ENCODE measurements at regions not wholly inside any gene's neighbourhood (a gene's known extent, or its start where the extent isn't known, plus 50 kb on each side); places are given as distances from the start of the nearest gene placed in this dataset.
"Not testable (repeated sequence)": the region's sequence is repeated elsewhere in the genome, so short reads cannot be mapped to it uniquely, and the experiment has no call there.

DNA sequence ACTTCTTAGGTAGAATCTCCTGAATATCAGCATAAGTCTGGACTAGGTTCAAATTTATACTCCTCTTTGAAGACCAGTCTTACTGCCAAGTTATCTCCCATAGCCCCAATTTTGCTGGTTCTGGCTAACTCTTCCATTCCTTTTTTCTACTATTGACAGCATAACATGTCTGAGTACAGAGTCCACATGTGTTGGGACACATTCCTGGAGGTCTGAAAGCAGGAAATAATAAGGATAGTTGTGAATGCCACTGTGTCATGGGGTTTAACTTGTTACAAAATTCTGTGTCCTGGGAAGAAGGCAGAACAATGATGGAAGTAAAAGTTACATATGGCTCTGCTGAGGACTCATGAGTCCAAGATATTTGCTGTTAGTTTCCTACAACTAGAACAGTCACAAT is 57.4 kb upstream of the ZBTB20 start:
- DNase-seq (ENCODE audit: low read depth in 4 of 4, low spot score in 3 of 4) = no peak

GRCh38 chr3:115208066-115208750 is 61.1 kb upstream of the ZBTB20 start:
- DNase-seq (ENCODE audit: low read depth in 4 of 4, low spot score in 3 of 4) = no peak

DNA sequence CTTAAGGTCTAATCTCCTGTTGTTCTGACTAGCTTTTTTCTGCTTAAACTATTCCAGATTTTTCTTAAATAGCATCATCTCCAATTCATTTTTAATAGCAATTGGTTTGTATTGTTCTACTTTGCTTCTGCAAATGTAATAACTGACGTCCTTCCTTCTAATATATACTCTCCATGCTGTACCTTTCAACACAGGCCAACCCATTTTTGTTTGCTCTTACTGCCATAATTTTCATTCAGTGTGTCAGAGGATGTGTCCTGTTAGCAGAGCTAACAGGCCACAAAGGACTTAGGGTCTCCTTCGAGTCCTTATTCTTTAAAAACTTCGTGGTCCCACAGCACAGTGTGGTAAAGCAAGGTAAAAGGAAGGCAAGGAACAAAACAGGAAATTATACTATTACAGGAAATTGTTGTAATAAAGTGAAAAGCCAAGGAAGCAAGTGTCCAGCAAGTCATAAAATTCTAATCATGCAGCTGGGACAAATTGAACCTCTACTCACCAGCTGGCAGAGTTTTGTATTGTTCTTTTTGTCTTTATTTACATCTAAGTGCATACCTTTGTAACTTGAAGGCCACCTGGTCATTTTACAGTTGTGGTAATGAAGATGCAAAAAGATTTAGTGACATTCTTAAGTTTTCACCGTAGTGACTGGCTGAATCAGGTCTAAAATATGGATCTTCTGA is 64.9 kb upstream of the ZBTB20 start:
- DNase-seq (ENCODE audit: low read depth in 4 of 4, low spot score in 3 of 4) = no peak

DNA sequence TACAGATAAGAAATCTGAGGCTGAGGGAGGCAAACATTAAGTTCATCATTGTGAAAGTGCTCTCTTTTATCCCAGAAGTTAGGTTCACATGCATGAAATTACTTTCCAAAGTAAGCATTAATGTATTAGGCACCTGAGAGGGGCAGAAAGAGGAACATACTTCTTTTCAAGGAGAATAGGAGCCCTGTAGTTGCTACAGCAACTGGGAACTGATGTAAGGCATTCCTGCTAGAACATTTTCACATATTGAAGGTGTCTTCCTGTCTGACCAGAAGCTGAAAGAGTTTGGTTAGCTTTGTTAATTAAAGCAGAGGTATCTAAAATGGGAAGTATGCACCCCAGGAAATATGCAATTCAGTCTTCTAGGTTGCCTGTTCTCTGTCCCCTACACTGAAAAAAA is 65.5 kb upstream of the ZBTB20 start:
- DNase-seq (ENCODE audit: low read depth in 4 of 4, low spot score in 3 of 4) = no peak

- DNase-seq (ENCODE audit: low read depth in 4 of 4, low spot score in 3 of 4) = not testable (repeated sequence)
These were observed 66.0 kb upstream of the ZBTB20 start for GRCh38 chr3:115213052-115213451.

- DNase-seq (ENCODE audit: low read depth in 4 of 4, low spot score in 3 of 4) = no peak
These were observed 70.2 kb upstream of the ZBTB20 start for GRCh38 chr3:115217292-115217677.

- DNase-seq (ENCODE audit: low read depth in 4 of 4, low spot score in 3 of 4) = peak; percentile 20 to 39 (median 24)
These were observed 70.8 kb upstream of the ZBTB20 start for GRCh38 chr3:115217678-115218451.

GRCh38 chr3:115218859-115219258 is 71.8 kb upstream of the ZBTB20 start:
- DNase-seq (ENCODE audit: low read depth in 4 of 4, low spot score in 3 of 4) = no peak

- no peak for DNase-seq (ENCODE audit: low read depth in 4 of 4, low spot score in 3 of 4)
These were observed 77.6 kb upstream of the ZBTB20 start for GRCh38 chr3:115224687-115225086.

DNA sequence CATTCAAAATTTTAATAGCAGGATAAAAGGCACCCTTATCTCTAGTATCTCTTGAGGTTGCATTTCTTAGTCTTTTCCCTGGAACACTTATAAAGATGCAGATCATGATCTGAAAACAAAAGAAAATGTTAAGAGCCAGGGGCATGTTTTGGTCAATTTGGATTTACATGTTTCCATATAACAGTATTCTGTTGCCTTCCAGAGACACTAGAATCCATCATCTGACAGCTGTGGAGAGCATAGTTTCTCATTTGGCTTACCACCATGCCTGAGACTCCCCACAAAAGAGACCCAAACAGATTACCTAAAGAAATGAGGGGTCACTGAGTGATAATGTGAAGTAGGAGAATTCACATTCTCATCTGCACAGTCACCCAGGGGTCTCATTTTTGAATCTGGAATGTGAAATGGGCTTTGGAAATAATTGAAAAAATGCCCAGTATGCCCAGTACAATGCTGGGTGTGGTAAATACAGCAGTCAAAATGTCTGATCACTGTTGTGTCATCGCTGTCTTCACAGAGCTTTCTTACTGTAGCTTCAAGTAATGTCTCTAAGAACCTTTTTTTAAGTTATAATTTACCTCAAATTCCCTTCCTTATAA is 79.9 kb upstream of the ZBTB20 start:
- no peak for DNase-seq (ENCODE audit: low read depth in 4 of 4, low spot score in 3 of 4)

- DNase-seq (ENCODE audit: low read depth in 4 of 4, low spot score in 3 of 4) = no peak
These were observed 80.4 kb upstream of the ZBTB20 start for GRCh38 chr3:115227461-115227860.

DNA sequence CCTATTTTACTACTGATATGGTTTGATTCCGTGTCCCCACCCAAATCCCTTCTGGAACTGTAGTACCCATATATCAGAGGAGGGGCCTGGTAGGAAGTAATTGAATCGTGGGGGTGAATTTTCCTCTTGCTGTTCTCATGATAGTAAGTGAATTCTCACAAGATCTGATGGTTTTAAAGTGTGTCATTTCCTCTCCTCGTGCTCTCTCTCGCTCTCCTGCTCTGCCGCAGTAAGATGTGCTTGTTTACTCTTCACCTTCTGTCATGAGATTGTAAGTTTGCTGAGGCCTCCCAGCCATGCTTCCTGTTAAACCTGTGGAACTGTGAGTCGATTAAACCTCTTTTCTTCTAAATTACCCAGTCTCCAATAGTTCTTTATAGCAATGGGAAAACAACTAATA is 81.2 kb upstream of the ZBTB20 start:
- no peak for DNase-seq (ENCODE audit: low read depth in 4 of 4, low spot score in 3 of 4)

DNA sequence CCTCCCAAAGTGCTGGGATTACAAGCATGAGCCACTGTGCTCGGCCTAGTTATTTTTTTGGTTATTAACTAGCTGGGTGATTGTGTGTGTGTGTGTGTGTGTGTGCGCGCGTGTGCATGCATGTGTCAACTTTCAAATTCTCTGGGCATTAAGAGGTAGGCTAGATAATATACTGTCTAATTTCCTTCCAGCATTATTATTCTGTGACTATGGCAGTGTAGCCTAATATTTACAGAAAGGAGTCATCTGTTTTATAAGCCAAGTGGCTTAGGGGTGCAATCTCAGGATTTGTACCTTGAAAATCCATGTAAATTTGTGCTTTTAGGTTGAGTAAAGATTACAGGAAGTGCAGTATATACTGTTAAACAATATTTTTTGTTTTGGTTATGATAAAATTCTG is 85.1 kb upstream of the ZBTB20 start:
- no peak for DNase-seq (ENCODE audit: low read depth in 4 of 4, low spot score in 3 of 4)

GRCh38 chr3:115233021-115233420 is 85.9 kb upstream of the ZBTB20 start:
- DNase-seq (ENCODE audit: low read depth in 4 of 4, low spot score in 3 of 4) = no peak

DNA sequence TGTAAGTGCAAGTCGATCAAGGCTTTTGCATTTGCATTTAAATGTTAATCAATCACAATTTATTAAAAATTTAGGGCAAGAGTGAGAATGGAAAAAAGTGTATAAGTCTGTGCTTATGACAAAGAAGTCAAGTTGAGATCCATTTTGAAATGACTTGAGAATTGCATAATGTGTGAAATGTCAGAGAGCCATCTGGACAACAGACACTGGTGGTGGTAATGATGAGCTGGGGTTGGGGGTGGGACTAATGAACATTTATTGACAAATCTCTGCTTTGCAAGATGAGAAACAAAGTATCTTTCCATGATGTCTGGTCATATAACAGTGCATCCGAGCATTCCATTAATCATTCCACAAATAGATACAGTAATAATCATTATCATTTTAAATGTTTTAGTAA is 89.4 kb upstream of the ZBTB20 start:
- DNase-seq (ENCODE audit: low read depth in 4 of 4, low spot score in 3 of 4) = no peak

DNA sequence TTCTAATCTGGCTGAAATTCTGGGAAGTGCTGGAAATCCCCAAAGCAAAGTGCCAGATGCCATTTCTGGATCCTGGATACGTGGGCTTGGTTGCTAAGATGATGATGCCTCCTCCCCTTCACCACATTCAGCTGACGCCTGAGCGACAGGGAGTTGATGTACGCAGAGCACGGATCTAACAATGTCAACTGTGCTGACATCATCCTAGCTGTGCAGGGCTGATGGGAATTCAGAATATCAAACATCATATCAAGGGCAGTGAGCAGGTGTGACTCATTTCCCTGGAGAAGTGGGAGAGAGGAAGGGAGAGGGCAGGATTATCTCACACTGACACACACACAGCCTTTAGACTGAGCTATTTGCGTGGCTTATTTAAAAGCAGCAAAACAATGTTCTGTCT is 92.6 kb upstream of the ZBTB20 start:
- no peak for DNase-seq (ENCODE audit: low read depth in 4 of 4, low spot score in 3 of 4)

- no peak for DNase-seq (ENCODE audit: low read depth in 4 of 4, low spot score in 3 of 4)
These were observed 97.3 kb upstream of the ZBTB20 start for GRCh38 chr3:115244350-115244749.

- no peak for DNase-seq (ENCODE audit: low read depth in 4 of 4, low spot score in 3 of 4)
These were observed 98.3 kb upstream of the ZBTB20 start for GRCh38 chr3:115245438-115245837.

DNA sequence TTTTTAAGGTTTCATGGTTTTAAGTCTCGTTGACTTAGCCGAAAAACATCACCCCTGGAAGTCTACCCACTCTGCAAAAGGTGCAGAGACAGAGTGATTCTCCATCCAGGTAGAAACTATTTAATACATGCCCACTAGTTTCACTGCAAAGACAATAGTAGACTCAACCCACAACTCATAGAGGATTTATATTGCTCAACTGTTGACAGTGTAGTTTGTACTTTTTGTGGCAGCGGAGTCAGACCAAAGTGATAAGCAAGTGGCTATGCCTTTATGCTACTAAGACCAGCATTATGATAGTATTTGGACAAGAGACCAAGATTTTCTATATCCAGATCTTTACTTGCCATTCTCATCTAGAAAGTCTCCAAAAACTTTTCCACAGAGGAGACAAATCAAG is 98.8 kb upstream of the ZBTB20 start:
- DNase-seq (ENCODE audit: low read depth in 4 of 4, low spot score in 3 of 4) = no peak

DNA sequence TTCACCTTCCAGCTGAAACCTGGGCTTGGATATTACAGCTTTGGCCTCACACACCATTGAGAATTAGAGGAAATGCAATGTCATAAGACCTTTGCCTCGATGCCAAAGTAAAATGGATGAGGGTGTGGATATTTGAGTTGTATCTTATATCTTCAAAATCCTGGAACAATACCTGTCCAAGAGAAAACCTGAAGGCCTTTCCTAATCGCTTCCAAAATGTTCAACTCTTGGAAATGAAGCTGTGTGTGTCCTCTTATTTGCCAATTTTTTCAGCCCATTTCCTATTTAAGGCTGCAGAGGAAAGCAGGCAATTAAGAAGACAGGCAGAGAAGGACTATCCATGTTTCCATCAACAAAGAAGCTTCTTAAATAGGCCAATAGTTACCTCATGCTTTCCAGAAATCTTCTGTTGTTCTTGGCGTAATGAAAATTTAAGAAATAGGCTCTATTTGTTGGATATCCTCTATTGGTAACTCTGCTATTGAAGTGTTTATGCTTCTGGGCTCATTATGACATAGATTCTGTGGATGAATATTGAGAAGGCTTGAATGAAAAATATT is 99.5 kb upstream of the ZBTB20 start:
- DNase-seq (ENCODE audit: low read depth in 4 of 4, low spot score in 3 of 4) = no peak

- DNase-seq (ENCODE audit: low read depth in 4 of 4, low spot score in 3 of 4) = no peak
These were observed 101.2 kb upstream of the ZBTB20 start for GRCh38 chr3:115248274-115248673.
